ENCODE measurements at regions not wholly inside any gene's neighbourhood (a gene's known extent, or its start where the extent isn't known, plus 50 kb on each side); places are given as distances from the start of the nearest gene placed in this dataset.

GRCh38 chr12:69141074-69141473 is 98.3 kb upstream of the CPSF6 start:
- Histone ChIP-seq H3K9ac (ENCODE audit: control insufficient read depth, insufficient read depth, low read length) (no peak overlapping the region), H3K36me3 (ENCODE audit: control insufficient read depth in 2 of 2, insufficient read depth in 2 of 2, low read length in 1 of 2) (no peaks in the 10 kb centered on the region), H4K20me1 (ENCODE audit: control insufficient read depth, insufficient read depth) (no peaks in the 10 kb centered on the region), H3K4me1 (ENCODE audit: control insufficient read depth, insufficient read depth, low read length) (no peaks in the 10 kb centered on the region), H3K4me2 (ENCODE audit: control insufficient read depth, insufficient read depth) (no peak overlapping the region), H3K27ac (ENCODE audit: control insufficient read depth, insufficient read depth) (no peak overlapping the region), H3K27me3 (replicated peaks in 1 of 2; ENCODE audit: control insufficient read depth in 2 of 2, insufficient read depth in 2 of 2, low read length in 1 of 2) (no peaks in the 10 kb centered on the region), H2AFZ (ENCODE audit: control insufficient read depth, low read depth, low read length) (no peak overlapping the region), H3K9me3 (replicated peaks; ENCODE audit: control insufficient read depth, insufficient read depth, low read length) (no peaks in the 10 kb centered on the region; the same call in 1 of the 3 replicates), H3K79me2 (ENCODE audit: control insufficient read depth, insufficient read depth, low read length) (no peaks in the 10 kb centered on the region), H3K4me3 (no peak overlapping the region)
- ATAC-seq (no peak), FAIRE-seq (no peak), DNase-seq (ENCODE audit: low read depth, low spot score) (no peak)
- WGBS (ENCODE audit: insufficient coverage, insufficient replicate concordance, low lambda C conversion rate, missing lambda C conversion rate) = 30% methylated on average over 2 of the region's 2 CpGs
- ChIA-PET RAD21 (ENCODE audit: unreplicated experiment) (no interaction called here), CTCF (interaction anchor here (0.9 kb wide), 1 partner anchor 15 kb away, joined by 3 read pairs; no protein-coding TSS in a partner anchor), SMC1A (ENCODE audit: uncharacterized antibody, unreplicated experiment) (interaction anchor here (0.8 to 1.9 kb wide), 2 partner anchors 13 to 113 kb away, joined by 3 to 4 read pairs; no protein-coding TSS in a partner anchor), POLR2A (no interaction called here)
- in situ Hi-C loops (cut with MboI) (loop anchor here (10.0 kb wide), 1 partner anchor 504 kb away; no protein-coding TSS in a partner anchor), intact Hi-C loops (cut with micrococcal nuclease; ENCODE audit: unreplicated experiment) (no loop called here)
- TF ChIP-seq TCF3 (IDR thresholded peaks at IDR 0.05; ENCODE audit: borderline replicate concordance, insufficient read depth, low read depth, low read length) = no peak
- no peak for TF ChIP-seq CBX5 (IDR thresholded peaks at IDR 0.05; ENCODE audit: low read depth)
- no peak for TF ChIP-seq ZNF622 (IDR thresholded peaks at IDR 0.05)
- no peak for TF ChIP-seq NFYB (IDR thresholded peaks at IDR 0.05; ENCODE audit: insufficient read depth, low read depth, low read length)
- TF ChIP-seq E2F8 (IDR thresholded peaks at IDR 0.05; ENCODE audit: low read depth, partially characterized antibody) = no peak
- no peak for TF ChIP-seq ZBTB4 (CRISPR knock-in tag; IDR thresholded peaks at IDR 0.05)
- TF ChIP-seq TCF12 (IDR thresholded peaks at IDR 0.05; ENCODE audit: low read depth, low read length) = no peak
- TF ChIP-seq KAT2A (conservative IDR thresholded peaks at IDR 0.05; ENCODE audit: control insufficient read depth, low read depth, low read length) = no peak
- no TSS peak for BruUV-seq (replicated peaks)
